Esophagus mucosa (tissue), 1 donor: ENCODE measurements at regions not wholly inside any gene's neighbourhood (a gene's known extent, or its start where the extent isn't known, plus 50 kb on each side); places are given as distances from the start of the nearest gene placed in this dataset.
A peak's percentile ranks its signal among the peaks of the same experiment; 100 is the strongest.

Experiments
- ATAC-seq: fragments of 200-7000 bp; cut with Tn5 transposase; one replicate; pipeline ENCODE4 v1.9.1; 2020
- donor health status: DM: yes; HTN: yes; CAD: no.

DNA sequence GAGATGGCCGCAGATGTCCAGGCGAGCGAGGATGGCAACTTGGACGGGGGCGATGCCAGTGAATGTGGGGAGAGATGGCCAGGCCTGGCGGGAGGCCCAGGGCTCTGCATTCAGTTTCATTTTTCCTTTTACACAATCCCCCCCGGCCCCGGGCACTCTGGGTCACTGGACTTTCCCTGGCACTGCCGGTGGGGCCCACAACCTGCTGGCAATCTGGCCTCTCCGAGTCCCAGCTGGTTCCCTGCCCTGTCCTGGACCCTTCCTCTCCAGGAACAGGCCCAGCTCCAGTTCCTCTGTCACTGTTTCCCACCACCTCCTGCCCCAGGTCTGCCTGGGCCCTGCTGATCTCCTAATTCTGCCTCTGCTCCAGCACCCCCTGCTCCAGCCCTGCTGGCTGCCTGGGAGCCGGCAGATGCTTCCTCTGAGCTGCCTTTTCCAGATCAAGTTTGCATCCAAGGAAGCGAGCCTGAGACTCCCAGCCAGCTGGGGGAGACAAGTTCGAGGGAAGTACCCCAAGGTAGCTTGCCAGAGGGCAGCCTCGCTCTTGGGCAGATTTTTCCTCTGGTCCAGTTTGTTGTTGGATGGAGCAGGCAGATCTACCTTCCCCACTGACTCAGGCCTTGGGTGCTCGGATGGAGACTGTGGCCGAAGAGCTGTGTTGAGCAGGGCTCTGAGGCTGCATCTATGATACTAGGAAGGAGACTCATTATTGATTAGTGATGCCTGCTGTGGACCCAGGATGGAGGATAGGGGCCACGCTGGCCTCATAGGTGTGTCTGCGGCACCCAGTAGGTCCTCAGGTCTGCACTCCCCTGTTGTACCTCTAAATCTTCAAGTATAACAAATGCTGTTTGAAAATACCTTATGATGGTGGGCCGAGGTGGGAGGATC lies 83.2 kb downstream of the CEBPB start:
- no peak for ATAC-seq

DNA sequence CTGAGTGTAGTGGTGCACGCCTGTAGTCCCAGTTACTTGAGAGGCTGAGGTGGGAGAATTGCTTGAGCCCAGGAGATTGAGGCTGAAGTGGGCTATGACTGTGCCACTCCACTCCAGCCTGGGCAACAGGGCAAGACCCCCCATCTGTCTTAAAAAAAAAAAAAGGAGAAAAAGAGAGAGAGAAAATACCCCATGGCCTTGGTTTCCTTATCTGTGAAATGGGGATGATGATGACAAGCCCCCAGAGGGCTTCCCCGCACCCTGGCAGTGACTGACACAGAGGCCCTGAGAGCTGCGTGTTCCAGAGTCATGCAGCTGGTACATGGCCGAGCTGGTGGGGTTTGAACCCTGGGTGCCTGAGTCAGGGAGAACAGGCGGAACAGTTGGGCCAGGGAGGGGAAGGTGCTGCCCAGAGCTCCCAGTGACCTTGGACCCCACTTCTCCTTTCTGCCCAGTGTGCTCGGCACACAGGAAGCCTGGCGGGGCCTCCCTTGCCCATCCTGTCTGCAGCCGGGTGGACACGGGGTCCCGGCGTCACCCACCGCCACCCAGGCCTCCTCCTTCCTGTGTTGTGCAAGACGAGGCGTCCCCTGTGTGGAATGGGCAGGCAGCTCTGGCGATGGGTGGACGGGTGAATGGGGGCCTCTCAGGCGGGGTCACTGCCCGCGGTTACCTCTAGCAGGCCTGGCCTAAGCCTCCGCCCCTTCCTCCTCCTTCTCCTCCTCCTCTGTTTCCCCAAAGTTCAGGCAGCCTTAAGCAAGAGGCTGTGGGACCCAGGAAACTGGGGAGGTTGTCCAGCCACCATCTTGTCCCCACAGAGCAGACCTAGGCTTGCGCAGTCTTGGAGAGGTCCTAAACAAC lies 84.2 kb downstream of the CEBPB start:
- ATAC-seq: peak; percentile 21

DNA sequence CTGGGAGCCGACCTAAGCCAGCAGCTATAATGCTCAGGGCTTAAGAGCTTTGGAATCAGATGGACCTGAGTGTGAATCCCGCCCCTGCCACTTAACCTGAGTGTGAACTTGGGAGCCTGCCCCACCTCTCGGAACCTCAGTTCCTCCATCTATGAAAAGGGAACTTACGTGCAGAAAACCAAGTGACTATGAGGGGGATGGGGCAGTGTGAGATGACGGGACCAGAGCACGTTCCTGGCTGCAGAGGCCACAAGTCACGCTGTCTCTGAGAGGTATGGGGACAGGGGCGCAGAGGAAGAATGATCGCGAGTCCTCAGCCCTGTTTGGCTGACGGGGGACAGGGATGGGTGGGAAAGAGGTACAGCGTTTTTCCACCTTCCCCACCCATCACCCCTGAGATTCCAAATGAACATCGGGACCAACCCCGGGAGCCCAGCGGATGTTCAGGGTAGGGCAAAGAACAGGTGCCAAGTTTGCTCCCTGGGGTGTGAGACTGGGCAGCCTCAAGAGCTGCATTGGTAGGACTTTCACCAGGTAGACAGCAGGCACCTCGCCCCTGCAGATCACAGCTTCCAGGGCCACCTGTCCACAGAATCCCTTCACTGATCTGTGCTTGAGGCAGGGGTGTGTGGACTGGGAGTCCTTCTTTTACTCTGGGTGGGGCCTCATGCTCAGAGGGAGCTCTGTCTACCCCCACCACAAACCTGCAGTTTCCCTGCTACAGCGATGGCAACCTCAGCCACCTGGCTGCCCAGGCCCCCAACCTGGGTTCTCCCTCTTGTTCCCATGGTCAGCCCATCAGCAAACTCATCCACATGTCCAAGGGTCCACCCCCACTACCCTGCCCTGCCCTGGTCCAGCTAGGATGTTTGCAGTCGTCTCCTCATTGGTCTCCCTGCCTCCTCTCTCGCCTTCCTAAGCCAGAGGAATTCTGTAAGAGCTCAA lies 85.8 kb downstream of the CEBPB start:
- no peak for ATAC-seq

DNA sequence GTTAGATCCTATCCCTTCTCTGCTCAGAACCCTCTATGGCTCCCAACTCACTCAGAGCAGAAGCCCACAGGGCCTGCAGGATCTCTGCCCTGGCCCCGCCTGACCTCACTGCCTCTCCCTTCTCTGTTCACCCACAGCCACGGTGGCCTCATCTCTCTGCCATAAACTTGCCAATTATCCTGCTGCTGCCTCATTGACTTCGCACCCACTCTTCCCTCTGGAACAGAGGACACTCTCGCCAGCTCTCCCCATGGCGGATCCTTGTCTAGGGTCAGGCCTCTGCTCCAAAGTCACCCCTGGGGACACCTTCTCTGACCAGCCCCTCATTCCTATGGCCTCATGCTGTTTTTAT lies 86.4 kb downstream of the CEBPB start:
- ATAC-seq: no peak

DNA sequence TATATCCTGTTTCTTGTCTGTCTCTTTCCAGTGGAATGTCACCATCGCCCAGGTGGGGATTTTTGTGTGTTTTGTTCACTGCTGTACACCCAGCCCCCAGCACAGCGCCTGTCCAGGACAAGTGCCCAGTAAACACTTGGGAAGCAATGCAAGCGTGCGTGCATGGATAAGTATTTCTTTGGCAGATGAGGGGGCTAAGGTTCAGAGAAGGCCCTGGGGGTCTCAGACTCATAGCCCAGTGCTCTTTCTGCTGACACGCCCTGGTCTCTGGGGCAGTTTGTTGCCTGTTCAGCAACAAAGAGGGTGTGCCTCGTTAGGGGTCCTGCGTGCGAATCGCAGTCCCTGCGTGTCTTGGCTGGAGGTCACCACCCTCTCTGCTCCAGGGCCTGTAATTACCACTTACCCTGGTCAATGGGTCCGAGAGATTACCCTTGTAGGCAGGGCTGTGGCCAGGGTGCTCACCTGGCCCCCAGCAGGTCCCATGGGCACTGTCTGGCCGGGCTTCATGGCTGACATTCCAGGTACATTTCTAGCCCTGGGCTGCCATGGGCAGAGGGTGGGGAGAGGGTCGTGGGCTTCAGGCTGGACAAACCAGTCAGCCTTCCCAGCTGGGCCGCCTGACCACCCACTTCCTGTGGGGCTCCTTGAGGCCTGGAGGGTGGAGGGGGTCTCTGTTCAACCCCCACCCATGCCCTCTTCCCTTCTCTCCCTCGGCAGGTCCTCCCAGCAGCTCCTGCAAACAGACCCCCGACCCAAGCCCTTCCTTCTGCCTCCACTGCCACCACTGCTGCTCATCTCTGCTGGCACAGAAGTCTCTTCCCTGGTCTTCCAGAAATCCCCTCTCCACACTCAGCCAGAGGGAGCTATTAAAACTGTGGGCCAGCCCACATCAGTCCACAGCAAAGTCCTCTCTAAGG lies 87.1 kb downstream of the CEBPB start:
- no peak for ATAC-seq

DNA sequence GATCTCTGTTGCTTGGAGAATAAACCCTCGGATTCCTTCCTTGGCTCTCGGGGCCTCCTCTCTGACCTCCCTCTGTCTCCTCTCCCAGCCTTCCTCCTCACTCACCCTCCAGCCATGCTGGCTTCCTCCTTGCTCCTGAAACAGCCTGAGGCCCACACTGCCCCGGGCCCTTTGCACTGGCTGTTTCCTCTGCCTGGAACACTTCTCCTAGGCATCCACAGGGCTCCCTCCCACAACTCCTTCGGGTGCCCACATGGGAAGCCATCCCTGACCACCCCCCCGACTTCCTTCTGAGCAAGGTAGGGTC lies 87.7 kb downstream of the CEBPB start:
- ATAC-seq: no peak

DNA sequence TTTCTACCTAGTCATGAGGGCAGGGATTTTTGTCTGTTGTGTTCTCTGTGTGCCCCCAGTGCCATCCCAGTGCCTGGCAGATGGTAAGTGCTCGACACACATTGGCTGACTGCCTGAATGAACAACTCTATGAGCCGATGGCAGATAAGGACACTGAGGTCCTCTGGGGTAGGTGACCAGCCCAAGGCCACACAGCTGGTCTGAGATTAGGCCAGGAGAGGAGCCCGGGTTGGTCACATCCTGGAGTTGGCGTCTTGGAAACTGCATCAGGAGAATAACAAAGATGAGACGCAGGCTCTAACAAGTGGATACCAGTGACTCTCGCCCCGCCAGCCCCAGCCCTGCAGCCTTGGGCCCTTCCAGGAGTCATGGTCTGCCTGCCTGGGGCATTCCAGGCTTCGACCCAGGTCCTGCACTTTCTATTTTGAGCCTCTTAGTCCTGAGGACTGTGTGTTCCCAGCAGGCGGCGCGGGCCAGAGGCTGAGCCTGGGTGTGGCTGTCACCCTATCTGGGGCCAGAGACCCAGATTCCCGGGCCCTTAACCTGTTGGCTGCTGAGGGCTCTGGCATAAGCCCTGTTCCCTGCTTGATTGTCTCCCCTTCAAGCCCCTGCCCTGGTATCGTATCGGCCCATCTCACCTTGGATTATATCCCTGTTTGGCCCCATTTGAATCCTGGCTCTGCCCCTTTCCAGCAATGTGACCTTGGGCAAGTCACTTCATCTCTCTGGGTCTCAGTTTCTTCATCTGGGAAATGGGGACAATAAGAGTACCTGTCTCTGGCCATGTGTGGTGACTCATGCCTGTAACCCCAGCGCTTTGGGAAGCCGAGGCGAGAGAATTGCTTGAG lies 88.3 kb downstream of the CEBPB start:
- ATAC-seq: peak; percentile 24

DNA sequence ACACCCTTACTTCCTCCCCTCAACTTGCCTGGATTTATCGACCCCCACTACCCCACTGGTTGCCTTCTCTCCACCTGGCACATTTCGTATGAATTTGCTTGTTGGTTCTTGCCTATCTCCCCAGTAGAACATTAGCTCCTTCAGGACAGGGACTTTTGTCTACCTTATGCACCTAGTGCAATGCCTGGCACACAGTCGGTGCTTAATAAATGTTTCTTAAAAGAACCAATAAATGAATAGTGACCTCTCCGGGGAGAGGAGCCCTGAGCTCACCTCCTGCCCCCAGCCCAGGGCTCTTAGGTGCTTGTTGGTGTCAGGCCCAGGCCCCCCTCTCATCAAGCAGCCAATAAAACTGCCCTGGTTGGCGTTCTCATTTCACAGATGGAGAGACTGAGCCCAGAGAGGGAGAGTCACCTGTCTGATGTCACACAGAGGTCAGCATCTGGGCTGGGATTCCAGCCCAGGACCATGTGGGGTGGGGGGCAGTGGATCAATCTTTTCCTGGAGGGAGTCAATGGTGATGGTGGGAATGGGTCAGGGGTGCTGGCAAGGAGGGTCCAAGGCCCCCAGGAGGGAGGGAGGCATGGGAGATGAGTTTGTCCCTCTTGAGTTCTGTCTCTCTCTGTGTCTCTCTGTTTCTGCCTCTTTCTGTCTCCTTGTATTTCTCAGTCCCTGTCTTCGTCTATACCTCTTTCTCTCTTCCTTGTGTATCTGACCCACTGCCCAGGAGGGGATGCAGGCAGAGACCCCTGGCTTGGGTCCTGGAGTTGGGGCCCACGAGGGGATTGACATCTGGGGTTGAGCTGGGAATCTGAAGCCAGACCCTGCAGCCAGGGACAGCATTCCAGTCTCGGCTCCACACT lies 89.6 kb downstream of the CEBPB start:
- no peak for ATAC-seq

DNA sequence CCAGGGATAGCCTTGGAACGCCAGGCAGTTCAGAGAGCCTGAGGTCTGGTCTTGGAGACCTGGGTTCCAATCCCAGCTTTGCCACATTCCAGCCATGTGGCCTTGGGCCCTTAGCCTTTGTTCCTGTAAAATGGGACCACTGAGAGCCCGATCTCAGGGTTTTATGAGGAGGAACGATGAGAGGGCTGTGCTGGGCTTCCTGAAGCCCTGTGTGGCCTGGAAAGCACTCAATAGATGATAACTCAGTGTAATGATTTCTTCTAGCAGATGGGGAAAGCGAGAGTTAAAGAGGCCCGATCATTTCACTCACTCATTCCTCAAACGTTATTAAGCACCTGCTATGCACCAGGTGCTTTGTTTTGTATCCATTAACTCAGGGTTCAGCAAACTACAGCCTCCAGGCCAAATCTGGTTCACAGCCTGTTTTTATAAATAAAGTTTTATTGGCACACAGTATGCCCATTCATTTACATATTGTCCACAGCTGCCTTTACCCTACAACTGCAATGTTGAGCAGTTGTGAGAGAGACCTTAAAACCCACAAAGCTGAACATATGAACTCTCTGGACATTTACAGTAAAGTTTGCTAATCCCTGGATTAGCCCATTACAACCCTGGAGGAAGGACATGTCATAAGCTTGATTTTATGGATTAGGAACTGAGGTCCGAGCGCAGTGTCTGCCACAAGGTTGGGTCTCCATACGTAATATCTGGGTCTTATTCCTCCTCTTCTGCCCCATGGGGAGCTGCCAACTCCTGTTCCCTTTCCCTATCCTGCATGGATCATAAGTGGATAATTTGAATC lies 90.4 kb downstream of the CEBPB start:
- no peak for ATAC-seq

DNA sequence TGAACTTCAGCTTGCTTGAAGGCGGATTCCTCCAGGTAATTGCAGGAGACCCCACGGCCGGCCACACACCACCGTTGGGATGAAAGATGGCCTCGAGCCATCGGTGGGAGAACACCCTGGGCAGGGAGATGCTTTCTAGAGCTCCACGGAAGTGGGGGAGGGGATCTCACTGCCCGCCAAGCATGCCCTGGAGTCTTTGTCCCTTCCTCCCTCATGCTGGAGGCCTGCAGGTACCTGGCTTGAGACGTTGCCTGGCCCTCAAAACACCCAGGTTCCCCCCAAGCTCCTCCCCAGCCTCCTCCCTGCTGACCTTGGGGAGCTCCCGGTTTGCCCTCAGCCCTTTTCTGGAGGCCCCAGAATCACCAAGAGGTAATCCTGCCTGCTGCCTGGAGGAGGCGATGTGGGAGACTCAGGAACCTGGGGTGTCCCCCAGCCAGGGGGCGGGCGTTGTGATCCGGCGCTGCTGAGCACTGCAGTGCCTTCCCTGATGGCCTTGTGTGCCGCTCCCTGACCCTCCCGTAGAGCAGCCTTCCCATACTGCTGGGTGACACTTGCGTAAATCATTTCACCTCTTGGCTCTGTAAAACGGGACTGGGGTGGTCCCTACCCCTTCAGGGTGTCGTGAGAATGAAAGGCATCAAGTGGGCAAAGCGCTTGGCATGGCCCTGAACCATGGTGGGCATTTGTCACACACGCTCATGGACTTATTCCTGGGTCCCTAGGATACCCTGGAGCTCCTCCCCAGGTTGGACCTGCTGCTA lies 91.4 kb downstream of the CEBPB start:
- ATAC-seq: no peak

DNA sequence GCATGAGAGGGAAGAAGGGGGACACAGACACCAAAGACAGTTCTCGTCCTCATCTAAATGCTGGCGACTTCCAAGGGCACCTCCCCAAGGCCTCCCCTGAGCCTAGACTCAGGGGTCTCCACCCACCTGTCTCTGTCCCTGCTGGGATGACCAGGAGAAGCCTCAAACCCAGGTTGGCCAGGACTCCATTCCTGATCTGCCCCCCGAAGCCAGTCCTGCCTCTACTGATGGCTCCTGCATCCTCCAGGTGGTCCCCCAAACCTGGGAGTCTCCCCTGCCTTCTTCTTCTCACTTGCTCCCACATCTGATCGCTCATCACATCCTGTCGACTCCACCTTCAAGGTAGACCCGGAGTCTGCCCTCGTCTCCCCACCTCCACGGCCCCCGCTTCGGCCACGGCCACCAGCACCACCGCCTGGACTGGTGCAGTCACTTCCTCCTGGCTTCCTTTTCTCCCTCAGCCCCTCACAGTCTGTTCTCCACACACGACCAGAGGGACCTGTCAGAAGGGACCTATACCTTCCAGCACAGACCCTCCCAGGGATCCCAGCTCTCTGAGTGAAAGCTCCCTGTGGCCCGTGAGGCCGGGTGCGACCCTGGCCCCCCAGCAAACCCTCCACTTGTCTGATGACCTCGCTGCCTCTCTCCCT lies 92.1 kb downstream of the CEBPB start:
- no peak for ATAC-seq

DNA sequence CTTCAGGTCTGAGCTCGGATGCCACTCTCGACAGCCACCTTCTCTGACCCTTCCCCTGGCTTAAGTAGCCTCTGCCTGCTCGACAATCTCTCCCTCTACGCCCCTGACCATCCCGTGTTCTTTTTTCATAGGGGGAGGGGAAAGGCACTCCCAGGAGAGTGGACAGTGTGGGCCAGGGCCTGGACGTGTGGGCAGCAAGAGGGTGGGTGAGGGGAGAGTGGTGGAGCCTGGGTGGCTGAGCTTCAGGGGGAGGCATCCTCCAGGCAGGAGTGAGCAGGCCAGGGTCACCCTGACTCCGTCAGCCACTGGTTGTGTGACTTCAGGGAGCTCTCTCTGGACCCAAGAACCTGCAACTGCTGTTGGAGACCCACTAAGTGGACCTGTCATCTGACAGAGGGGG lies 92.7 kb downstream of the CEBPB start:
- no peak for ATAC-seq

DNA sequence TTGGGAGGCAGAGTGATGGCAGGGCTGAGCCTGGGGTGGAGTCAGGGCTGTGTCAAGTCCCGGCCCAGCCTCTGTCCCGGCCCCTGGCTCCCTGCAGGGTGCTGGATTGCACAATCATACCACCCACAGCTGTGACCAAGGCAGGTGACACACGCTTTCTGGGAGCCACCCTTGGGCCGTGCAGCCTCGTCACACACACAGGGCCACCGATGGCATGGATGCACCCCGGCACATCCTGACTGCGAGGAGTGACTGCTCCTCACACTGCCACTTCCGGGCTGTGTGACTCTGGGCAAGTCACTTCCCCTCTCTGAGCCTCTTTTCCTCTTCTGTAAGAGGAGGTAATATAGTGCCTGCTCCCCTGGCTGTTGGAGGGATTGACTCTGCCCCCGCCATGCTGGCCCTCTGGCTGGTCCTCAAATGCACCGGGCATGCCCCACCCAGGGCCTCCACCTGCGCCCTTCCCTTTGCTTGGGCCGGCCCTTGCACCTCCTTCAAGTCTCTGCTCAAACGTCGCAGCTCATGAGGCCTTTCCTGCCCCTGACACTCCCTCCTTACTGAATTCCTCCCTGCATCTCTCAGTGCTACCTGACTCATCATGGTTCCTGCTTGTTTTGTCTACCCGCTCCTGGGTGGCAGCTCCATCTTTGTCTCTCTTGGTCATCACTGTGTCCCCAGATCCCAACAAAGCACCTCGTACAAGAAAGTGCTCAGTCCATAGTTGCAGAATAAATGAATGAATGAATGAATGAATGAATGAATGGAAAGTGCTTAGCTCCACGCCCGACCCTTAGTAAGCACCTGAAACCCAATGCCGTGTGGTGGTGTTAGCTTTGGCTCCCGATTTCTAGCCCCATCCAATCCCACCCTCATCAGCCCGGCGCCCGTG lies 93.5 kb downstream of the CEBPB start:
- ATAC-seq: peak; percentile 91

DNA sequence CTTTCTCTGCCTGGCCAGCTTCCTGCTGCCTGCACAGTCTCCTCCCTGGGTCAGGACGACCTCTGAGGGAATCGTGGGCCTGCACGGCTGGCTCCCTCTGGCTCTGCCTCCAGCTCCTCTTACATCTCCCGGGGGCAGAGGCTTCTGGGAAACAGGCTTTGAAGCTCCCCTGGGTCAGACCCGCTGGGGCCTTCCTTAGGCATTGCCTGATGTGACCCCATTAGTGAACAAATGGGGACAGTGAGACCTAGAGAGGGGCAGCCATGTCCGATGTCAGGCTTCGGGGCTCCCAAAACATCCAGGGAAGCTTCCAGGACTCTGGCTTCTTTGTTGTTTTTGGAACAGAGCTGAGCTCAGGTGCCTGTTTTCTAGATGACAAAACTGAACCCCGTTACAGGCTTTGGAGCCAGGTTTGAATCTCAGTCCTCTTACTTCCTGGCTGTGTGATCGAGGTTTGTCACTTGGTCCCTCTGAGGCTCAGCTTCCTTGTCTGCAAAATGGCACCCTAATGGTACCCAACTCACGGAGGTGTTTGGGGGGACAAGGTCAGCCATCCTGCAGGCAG lies 94.3 kb downstream of the CEBPB start:
- ATAC-seq: no peak

DNA sequence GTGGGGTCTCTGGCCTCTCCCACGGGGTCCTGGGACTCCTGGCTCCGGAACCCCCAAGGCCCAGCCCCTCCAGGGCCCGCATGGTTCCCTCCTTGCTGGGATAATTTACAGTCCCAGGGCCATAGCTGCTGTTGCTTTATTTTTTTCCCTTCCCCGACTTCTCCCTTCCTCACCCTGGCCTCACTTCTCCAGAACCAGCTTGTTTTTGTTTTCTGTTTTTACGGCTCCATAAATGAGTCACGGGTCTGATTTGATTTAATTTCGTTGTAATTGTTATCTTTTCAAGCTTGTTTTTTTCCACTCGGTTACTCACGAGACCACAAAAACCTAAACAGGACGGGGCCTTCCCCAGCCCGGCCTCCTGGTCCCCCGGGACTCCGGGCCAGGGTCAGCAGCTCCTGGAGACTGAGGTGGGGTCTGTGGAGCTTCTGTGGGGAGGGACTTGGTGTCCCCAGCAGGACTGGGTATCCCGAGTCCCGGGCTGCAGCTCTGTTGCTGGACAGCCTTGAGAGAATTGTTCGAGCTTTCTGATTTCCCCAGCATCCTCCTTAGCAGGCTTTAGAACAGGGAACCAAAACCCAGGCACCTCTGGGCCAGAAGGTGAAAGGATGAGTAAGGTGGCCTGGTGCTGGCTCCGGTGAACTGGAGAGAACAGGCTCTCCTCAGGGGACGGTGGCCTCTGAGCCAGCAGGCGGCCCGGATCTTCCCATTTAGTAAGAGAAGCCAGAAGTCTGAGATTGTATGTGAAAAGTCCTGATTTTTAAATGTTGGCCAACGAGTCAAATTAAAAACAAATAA lies 94.9 kb downstream of the CEBPB start:
- no peak for ATAC-seq
